HG02970 (cell line): ENCODE measurements at regions not wholly inside any gene's neighbourhood (a gene's known extent, or its start where the extent isn't known, plus 50 kb on each side); places are given as distances from the start of the nearest gene placed in this dataset.

Experiments
- ATAC-seq: cut with Tn5 transposase; IDR thresholded peaks from one replicate; pipeline ENCODE4 v1.9.1; 2021; ENCODE audit warnings: mild to moderate bottlenecking, moderate library complexity, moderate number of reproducible peaks; ENCODE audit not compliant: unreplicated experiment, low FRiP score

- no peak for ATAC-seq
Measured at GRCh38 chr2:219980638-219981037, 353.2 kb downstream of the SLC4A3 start.

GRCh38 chr2:219983836-219984235 is 356.4 kb downstream of the SLC4A3 start:
- ATAC-seq = no peak

DNA sequence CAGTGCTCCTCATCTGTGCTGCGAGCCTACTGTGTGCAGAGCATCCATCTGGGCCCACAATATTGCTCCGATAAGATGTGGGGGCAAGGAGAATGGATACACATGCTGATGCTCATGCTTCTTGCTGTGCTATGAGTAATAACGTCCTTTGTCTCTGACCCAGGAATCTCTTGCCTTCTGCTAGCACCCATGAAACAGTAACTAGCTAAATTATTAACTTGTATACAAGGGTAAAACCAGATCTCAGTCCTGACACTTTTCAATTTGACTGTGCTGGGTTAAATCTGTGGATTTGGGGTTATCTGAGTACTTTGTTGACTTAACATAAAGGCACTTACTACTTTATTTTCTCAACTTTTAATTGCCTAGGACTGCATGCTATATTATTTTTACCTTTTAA is 357.6 kb downstream of the SLC4A3 start:
- no peak for ATAC-seq

- no peak for ATAC-seq
Measured at GRCh38 chr2:219987830-219988229, 360.4 kb downstream of the SLC4A3 start.

DNA sequence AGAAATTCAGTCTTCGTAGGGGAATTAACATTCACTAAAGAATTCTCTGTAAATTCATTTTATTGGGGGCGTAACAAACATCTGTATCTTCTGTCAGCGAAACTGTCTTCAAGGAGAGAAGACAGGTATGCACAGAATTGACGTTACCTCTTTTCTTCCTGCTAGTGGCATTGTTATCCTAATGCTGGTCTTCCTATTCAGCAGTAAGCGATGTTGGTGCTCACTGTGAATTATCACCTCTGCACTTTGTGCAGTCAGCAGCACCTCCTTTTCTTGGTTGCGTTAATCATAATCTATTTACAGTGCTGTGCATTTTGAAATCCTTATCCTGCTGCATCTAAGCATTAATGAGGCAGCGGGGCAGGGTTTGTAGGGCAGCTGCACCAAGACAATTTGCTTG is 362.3 kb downstream of the SLC4A3 start:
- no peak for ATAC-seq

- ATAC-seq = no peak
Measured at GRCh38 chr2:219991116-219991515, 363.7 kb downstream of the SLC4A3 start.

GRCh38 chr2:219995399-219995798 is 368.0 kb downstream of the SLC4A3 start:
- no peak for ATAC-seq

GRCh38 chr2:219995991-219996765 is 368.7 kb downstream of the SLC4A3 start:
- no peak for ATAC-seq

- no peak for ATAC-seq
Measured at GRCh38 chr2:219997341-219997851, 370.0 kb downstream of the SLC4A3 start.

GRCh38 chr2:219998107-219998506 is 370.7 kb downstream of the SLC4A3 start:
- no peak for ATAC-seq

DNA sequence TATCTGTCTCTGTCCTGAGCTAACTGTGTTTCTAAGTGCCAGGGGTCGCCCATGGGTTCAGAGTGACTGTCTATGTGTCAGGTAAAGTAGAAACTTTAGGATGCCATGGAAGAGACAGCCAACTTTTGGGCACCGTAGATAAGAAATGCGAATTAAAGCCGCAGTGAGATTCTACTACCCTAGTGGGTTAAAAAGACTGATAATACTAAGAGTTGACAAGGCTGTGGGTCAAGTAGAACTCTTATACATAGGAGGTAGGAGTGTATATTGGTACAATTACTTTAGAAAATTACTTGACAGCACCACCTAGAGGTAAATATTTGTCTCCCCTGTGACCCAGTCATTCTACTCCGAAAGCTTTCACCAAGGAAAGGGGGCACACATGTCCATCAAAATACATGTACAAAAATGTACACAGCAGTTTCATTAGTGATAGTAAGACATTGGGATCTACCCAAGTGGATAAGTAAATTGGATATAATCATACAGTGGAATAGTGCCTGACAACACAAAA is 371.3 kb downstream of the SLC4A3 start:
- ATAC-seq = no peak

GRCh38 chr2:220000080-220000479 is 372.6 kb downstream of the SLC4A3 start:
- ATAC-seq = no peak

- ATAC-seq = no peak
Measured at GRCh38 chr2:220000586-220000985, 373.2 kb downstream of the SLC4A3 start.

- no peak for ATAC-seq
Measured at GRCh38 chr2:220001751-220002150, 374.3 kb downstream of the SLC4A3 start.

- ATAC-seq = no peak
Measured at GRCh38 chr2:220002251-220002650, 374.8 kb downstream of the SLC4A3 start.

DNA sequence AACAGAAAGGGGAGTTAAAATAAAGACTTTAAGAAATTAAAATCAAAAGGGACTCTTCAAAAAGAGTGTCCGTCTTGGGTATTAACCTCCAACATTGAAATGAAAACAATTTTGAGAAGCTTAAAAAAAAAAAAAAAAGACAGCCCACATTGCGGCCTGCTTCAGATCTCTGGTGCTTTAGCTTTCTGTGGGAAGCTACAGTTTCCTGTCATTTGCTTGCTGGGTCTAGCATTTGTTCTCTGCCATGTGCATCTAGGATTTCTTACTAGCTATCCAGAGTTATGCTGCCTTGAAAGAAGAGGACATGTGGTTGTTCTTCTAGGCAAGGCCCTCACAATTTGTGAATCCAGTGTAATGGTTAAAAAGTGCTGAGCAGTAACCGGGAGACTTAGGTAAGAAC is 375.3 kb downstream of the SLC4A3 start:
- ATAC-seq = no peak

GRCh38 chr2:220005362-220005761 is 377.9 kb downstream of the SLC4A3 start:
- no peak for ATAC-seq

DNA sequence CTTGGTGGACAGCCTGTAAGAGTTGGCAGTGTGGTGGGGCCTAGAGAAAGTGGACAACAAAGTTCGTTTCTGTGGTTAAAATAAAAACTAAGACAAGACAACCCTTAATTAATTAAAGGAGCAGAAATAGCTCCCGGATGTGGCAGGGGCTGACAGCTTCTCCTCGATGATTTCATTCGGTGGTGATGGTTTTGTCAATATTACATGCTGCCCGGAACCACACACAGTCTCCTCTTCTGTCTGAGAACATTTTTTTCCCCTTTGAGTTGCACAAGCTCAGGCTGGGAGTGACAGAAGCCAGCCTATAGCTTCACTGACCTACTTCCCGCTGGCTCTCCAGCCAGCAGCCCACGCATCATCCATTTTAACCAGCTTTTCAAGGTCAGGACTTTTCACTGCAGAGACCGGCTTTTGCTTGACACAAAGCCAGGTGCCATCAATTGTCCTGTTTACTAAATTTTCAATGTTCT is 378.8 kb downstream of the SLC4A3 start:
- no peak for ATAC-seq

DNA sequence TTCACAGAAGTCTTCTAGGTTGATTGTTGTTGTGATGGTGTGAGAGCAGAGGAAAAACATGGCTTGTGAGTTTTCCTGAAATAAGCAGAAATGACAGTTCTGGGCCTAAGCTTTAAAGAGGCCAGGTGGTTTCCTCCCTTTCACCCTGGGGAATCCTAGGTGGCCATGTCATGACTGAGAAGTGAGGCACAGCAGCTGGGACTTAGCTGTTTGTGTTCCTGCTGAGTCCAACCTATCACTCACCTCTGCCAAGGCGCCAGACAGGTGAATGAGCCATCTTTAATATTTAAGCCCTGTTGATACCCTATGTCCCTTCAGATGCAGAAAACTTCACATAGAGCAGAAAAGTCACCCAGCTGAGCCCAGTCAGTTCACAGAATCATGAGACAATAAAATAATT is 384.4 kb downstream of the SLC4A3 start:
- no peak for ATAC-seq

DNA sequence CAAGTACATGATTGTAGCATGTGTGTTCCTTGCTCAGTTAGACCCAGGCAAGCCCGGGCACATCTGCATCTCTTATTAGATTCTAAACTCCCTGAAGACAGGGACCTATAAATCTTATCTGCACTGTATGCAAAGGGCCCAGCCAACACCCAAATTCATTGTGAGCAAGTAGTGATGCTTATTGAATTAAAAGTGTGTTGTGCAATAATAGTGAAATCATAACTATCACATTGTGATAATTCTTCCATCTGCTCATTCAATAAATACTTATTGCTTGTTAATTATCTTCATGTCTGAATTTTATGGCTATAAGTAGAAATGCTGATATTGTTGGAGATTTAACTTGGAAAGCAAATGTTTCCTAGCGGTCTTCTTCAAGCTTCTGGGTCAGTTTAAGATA is 387.5 kb downstream of the SLC4A3 start:
- ATAC-seq = no peak

GRCh38 chr2:220015576-220015975 is 388.1 kb downstream of the SLC4A3 start:
- ATAC-seq = no peak

- ATAC-seq = no peak
Measured at GRCh38 chr2:220025207-220025606, 397.8 kb downstream of the SLC4A3 start.
